ENCODE measurements at regions not wholly inside any gene's neighbourhood (a gene's known extent, or its start where the extent isn't known, plus 50 kb on each side); places are given as distances from the start of the nearest gene placed in this dataset.
"Not testable (repeated sequence)": the region's sequence is repeated elsewhere in the genome, so short reads cannot be mapped to it uniquely, and the experiment has no call there.

DNA sequence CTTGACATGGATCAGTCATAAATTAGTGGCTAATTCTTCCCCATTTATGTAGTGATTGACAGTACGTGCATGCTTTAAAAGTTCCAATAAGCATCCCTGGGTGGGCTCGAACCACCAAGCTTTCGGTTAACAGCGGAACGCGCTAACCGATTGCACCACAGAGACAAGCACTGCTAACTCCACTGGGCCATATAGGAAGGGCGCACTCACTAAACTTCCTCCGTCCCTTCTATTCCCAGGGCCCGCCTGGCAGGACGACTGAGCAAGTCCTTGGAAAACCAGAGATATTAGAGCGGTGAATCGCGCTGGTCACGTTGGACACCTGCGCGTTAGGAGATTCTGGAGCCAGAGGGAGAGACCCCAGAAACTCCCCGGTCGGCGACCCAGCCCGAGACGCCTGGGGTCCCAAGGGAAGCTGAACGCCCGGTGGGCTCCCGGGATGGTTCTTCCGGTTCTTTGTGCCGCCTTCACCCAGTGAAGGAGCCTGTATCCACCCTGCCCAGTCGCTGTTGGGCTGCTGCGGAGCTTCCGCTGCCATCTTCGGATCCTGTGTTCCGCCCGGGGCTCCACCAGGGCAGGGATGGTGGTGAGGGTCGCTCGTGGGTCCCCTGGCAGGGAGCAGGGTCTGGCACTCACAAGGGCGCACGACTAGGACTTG, 62.8 kb downstream of the PPIAL4C start:
- H3K4me1 ChIP-seq (ENCODE audit: insufficient read depth, low read length); BruUV-seq (replicated peaks); H3K4me3 ChIP-seq (ENCODE audit: low read length); POLR2A ChIA-PET (ENCODE audit: unreplicated experiment); H3K9me3 ChIP-seq (ENCODE audit: low read length); intact Hi-C loops (cut with micrococcal nuclease); ATAC-seq; H4K20me1 ChIP-seq (ENCODE audit: low read length); H3K9me2 ChIP-seq (replicated peaks; ENCODE audit: low read length); H3K4me2 ChIP-seq (ENCODE audit: low read length); H3K36me3 ChIP-seq (ENCODE audit: low read depth, low read length); H3K79me2 ChIP-seq (ENCODE audit: low read length); H3K27ac ChIP-seq (ENCODE audit: low read length); CTCF ChIA-PET; DNase-seq; H3K9ac ChIP-seq (ENCODE audit: low read length); H3F3A ChIP-seq (ENCODE audit: low read length, unreplicated experiment); H2AFZ ChIP-seq (ENCODE audit: low read length); H3K27me3 ChIP-seq (ENCODE audit: low read length): not testable (repeated sequence)

DNA sequence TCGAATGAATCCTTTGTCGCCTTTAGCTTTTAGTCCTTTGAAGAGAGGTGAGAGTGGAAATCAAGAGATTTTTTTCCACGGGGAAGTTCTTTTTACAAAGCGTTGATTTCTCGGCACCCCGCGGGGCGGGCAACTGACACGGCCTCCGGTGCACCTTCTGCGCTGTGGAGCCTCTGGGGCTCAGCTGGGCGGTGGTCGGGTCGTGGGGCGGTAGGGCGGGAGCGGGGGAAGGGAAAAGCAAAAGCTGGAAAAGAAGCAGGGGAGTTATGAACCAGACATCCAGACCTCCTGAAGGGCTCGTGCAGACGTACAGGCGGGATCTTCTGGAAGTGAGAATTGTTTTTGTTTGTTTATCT, 63.3 kb downstream of the PPIAL4C start:
- H2AFZ ChIP-seq (ENCODE audit: low read length); H3K4me2 ChIP-seq (ENCODE audit: low read length); H3K27ac ChIP-seq (ENCODE audit: low read length); H3K27me3 ChIP-seq (ENCODE audit: low read length); DNase-seq; H3F3A ChIP-seq (ENCODE audit: low read length, unreplicated experiment); CTCF ChIA-PET; intact Hi-C loops (cut with micrococcal nuclease); H4K20me1 ChIP-seq (ENCODE audit: low read length); H3K36me3 ChIP-seq (ENCODE audit: low read depth, low read length); H3K4me3 ChIP-seq (ENCODE audit: low read length); ATAC-seq; H3K79me2 ChIP-seq (ENCODE audit: low read length); H3K9me2 ChIP-seq (replicated peaks; ENCODE audit: low read length); BruUV-seq (replicated peaks); H3K9me3 ChIP-seq (ENCODE audit: low read length); H3K4me1 ChIP-seq (ENCODE audit: insufficient read depth, low read length); H3K9ac ChIP-seq (ENCODE audit: low read length); POLR2A ChIA-PET (ENCODE audit: unreplicated experiment): not testable (repeated sequence)

DNA sequence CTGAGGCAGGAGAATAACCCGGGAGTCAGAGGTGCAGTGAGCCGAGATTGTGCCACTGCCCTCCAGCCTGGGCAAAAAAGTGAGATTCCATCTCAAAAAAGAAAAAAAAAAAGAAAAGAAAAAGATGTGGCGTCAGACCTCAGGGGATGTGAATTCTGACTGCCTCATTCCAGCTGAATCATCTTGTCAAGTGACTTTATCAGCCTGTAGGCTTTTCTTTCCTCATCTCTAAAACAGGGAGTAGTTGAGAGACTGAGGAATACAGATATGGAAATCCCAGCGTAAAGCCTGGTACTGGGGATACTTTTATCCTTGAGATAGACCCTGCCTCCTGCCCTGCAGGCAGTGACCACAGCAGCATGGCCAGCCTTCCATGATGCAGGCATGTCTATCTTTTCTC, 74.1 kb downstream of the PPIAL4C start:
- not testable (repeated sequence) for ATAC-seq, DNase-seq

DNA sequence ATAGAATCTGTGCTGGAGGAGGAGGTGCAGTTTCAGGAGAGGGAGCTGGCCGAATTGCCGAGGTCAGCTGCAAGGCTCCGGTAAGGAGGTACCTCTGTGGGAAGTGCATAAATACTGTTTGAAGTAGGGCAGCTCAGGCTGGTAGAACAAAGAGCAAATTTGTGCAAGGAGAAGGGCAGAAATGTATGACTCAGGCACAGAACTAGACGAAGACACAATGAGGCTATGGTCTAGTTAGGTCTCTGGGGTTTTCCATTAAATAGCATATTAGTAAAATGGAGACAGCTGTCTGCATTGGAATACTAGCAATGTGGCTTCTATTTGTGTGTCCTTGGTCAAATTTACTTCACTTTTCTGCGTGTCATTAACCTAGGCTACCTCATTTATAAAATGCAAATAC, 74.5 kb downstream of the PPIAL4C start:
- H2AFZ ChIP-seq (ENCODE audit: low read length); H3K9me2 ChIP-seq (replicated peaks; ENCODE audit: low read length); DNase-seq; H3K27me3 ChIP-seq (ENCODE audit: low read length); H3K9me3 ChIP-seq (ENCODE audit: low read length); H3K36me3 ChIP-seq (ENCODE audit: low read depth, low read length); H4K20me1 ChIP-seq (ENCODE audit: low read length); ATAC-seq; H3K4me1 ChIP-seq (ENCODE audit: insufficient read depth, low read length); H3K4me2 ChIP-seq (ENCODE audit: low read length); POLR2A ChIA-PET (ENCODE audit: unreplicated experiment); H3K4me3 ChIP-seq (ENCODE audit: low read length); CTCF ChIA-PET; intact Hi-C loops (cut with micrococcal nuclease); H3K9ac ChIP-seq (ENCODE audit: low read length); BruUV-seq (replicated peaks); H3F3A ChIP-seq (ENCODE audit: low read length, unreplicated experiment); H3K79me2 ChIP-seq (ENCODE audit: low read length); H3K27ac ChIP-seq (ENCODE audit: low read length): not testable (repeated sequence)

More for the DNA sequence above, 74.1 kb downstream of the PPIAL4C start:
- H3K27ac ChIP-seq (ENCODE audit: low read length); intact Hi-C loops (cut with micrococcal nuclease); H4K20me1 ChIP-seq (ENCODE audit: low read length); H3K79me2 ChIP-seq (ENCODE audit: low read length); H3K4me3 ChIP-seq (ENCODE audit: low read length); H3K9me2 ChIP-seq (replicated peaks; ENCODE audit: low read length); H3F3A ChIP-seq (ENCODE audit: low read length, unreplicated experiment); H2AFZ ChIP-seq (ENCODE audit: low read length); H3K4me2 ChIP-seq (ENCODE audit: low read length); POLR2A ChIA-PET (ENCODE audit: unreplicated experiment); H3K9ac ChIP-seq (ENCODE audit: low read length); H3K36me3 ChIP-seq (ENCODE audit: low read depth, low read length); CTCF ChIA-PET; BruUV-seq (replicated peaks); H3K27me3 ChIP-seq (ENCODE audit: low read length); H3K9me3 ChIP-seq (ENCODE audit: low read length); H3K4me1 ChIP-seq (ENCODE audit: insufficient read depth, low read length): not testable (repeated sequence)

DNA sequence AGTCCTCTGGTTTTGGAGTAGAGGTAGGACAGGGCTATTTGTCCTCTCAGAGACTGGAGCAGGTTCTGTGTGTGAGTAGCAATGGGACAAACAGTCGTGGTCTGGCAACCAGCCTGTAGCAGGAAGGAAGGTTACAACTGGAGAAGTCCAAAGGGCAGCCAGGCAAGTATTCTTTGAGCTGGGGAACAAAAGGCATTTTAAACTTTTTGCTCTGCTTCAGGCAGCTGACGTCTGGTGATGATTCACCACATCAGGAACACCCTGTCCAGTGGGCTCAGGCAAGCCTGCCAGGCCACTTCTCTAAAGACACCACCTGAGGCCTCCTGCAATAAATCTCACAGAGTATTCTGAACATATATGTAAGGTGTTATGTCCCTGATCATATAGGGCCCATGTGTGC, 81.0 kb downstream of the PPIAL4C start:
- H3K9ac ChIP-seq (ENCODE audit: low read length); H3K4me1 ChIP-seq (ENCODE audit: insufficient read depth, low read length); H3K9me3 ChIP-seq (ENCODE audit: low read length); H4K20me1 ChIP-seq (ENCODE audit: low read length); H3K36me3 ChIP-seq (ENCODE audit: low read depth, low read length); H3K4me3 ChIP-seq (ENCODE audit: low read length); POLR2A ChIA-PET (ENCODE audit: unreplicated experiment); H3F3A ChIP-seq (ENCODE audit: low read length, unreplicated experiment); H2AFZ ChIP-seq (ENCODE audit: low read length); intact Hi-C loops (cut with micrococcal nuclease); BruUV-seq (replicated peaks); H3K79me2 ChIP-seq (ENCODE audit: low read length); H3K9me2 ChIP-seq (replicated peaks; ENCODE audit: low read length); CTCF ChIA-PET; H3K27me3 ChIP-seq (ENCODE audit: low read length): not testable (repeated sequence)
- peak; percentile 92 for ATAC-seq
- Histone ChIP-seq H3K4me2 (ENCODE audit: low read length) (peak overlapping the region; percentile 16; the same call in 1 of the 2 replicates), H3K27ac (ENCODE audit: low read length) (peak overlapping the region; percentile 58)
- peak; percentile 47 for DNase-seq

DNA sequence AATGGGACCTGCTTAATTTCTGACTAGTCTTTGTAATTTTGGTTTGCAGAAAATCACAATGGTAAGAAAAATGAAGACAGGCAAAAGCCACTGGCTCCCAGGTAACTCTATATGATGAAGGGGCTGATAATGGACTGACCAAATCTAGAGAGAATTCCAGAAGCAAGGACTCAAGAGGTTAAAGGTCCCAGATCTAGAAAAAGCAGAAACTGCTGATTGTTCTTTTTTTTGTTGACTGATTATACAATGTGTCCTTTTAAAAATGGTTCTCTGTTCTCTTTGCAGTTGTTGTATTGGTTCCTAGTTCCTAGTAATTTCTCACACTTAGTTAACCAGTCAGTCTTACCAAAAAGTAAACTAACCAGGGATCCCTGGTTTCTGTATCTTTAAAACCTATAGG, 81.4 kb downstream of the PPIAL4C start:
- BruUV-seq (replicated peaks); H3F3A ChIP-seq (ENCODE audit: low read length, unreplicated experiment); H3K4me1 ChIP-seq (ENCODE audit: insufficient read depth, low read length); H3K9me3 ChIP-seq (ENCODE audit: low read length); H3K36me3 ChIP-seq (ENCODE audit: low read depth, low read length); H4K20me1 ChIP-seq (ENCODE audit: low read length); H3K9me2 ChIP-seq (replicated peaks; ENCODE audit: low read length); H3K27me3 ChIP-seq (ENCODE audit: low read length); CTCF ChIA-PET; H3K4me3 ChIP-seq (ENCODE audit: low read length); ATAC-seq; H3K9ac ChIP-seq (ENCODE audit: low read length); intact Hi-C loops (cut with micrococcal nuclease); DNase-seq; POLR2A ChIA-PET (ENCODE audit: unreplicated experiment); H3K79me2 ChIP-seq (ENCODE audit: low read length); H2AFZ ChIP-seq (ENCODE audit: low read length): not testable (repeated sequence)
- H3K27ac ChIP-seq (ENCODE audit: low read length) = peak overlapping the region; percentile 58
- peak overlapping the region; percentile 16; the same call in 1 of the 2 replicates for H3K4me2 ChIP-seq (ENCODE audit: low read length)

DNA sequence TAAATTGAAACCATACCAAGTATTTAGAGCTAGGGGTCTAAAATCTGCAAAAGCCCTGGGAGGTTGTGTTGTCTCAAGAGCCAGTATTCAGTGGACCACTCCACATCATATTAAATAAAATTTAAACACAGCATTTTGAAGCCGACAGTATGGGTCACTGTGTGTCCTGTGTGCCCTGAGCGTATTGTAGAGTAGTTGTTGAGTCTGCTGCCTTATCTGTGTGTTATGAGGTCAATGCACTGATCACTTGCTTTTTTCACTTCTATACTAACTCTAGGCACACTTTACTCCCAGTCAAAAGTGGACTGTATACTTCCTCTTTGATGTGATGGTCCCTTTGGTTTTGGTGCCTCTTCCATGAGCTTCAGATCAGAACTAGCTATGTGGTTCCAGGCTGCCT, 81.9 kb downstream of the PPIAL4C start:
- H3K4me1 ChIP-seq (ENCODE audit: insufficient read depth, low read length); DNase-seq; ATAC-seq; H3K79me2 ChIP-seq (ENCODE audit: low read length); intact Hi-C loops (cut with micrococcal nuclease); H3K9me2 ChIP-seq (replicated peaks; ENCODE audit: low read length); H3K9me3 ChIP-seq (ENCODE audit: low read length); H2AFZ ChIP-seq (ENCODE audit: low read length); BruUV-seq (replicated peaks); H3K9ac ChIP-seq (ENCODE audit: low read length); H3K27me3 ChIP-seq (ENCODE audit: low read length); H3K36me3 ChIP-seq (ENCODE audit: low read depth, low read length); H3K4me3 ChIP-seq (ENCODE audit: low read length); H3F3A ChIP-seq (ENCODE audit: low read length, unreplicated experiment); H3K27ac ChIP-seq (ENCODE audit: low read length); H4K20me1 ChIP-seq (ENCODE audit: low read length); POLR2A ChIA-PET (ENCODE audit: unreplicated experiment); CTCF ChIA-PET; H3K4me2 ChIP-seq (ENCODE audit: low read length): not testable (repeated sequence)
